BJ (cell line): ENCODE measurements at regions not wholly inside any gene's neighbourhood (a gene's known extent, or its start where the extent isn't known, plus 50 kb on each side); places are given as distances from the start of the nearest gene placed in this dataset.

ENCODE experiments used
- CTCF ChIA-PET: fragments of 350-600 bp; formaldehyde crosslinking; extraction: SDS; loops from one replicate; lab custom pipeline; 2021; ENCODE audit warnings: antibody characterized with exemption, inconsistent platforms; lab: Yijun Ruan, JAX
- POLR2A ChIA-PET: fragments of 300-600 bp; sonication (Branson Sonifier 250); formaldehyde crosslinking; extraction: SDS; loops from one replicate; lab custom pipeline; 2021; ENCODE audit warnings: antibody characterized with exemption; lab: Charles Lee
- DNase-seq: peaks from one replicate; pipeline ENCODE4 v3.0.0-alpha.2; 2011; ENCODE audit warnings: low read depth
- H3K27me3 ChIP-seq: 2 replicates; pipeline ENCODE4 v1.6.0; 2011; ENCODE audit warnings: low read length; ENCODE audit not compliant: control insufficient read depth, insufficient read depth
- H3K36me3 ChIP-seq: 2 replicates; pipeline ENCODE4 v1.5.1; 2011; ENCODE audit warnings: low read length; ENCODE audit not compliant: control insufficient read depth, insufficient read depth
- H3K4me3 ChIP-seq: 2 replicates; pipeline ENCODE4 v1.5.1; 2011; ENCODE audit warnings: low read depth, mild to moderate bottlenecking, control low read depth, low read length
- TF ChIP-seq, protein P1 (sequence below): IDR thresholded peaks from 2 replicates; pipeline ENCODE4 v1.5.1; 2011; ENCODE audit warnings: low read depth, mild to moderate bottlenecking, control low read depth, inconsistent platforms, low read length, moderate library complexity; ENCODE audit not compliant: insufficient read depth

DNA sequence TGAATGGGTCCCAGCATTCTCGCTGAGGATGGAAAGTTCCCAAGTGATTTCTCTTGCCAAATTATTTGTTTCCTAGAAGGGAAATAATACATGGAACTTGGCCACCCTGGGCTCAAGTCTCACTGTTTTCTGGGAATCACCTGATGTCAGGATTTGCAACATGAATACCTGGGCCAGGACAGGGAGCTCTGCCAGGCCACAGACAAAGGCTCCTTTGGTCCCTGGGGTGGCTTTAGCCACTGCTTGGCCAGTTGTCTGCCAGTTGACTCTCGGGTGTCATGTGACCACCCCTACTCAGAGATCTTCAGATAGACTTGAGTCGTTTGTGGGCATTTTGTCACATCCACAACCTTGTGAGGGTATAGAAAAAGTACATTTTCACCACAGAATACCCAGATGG lies 258.0 kb upstream of the HABP2 start:
- Histone ChIP-seq H3K4me3 (no peak overlapping the region), H3K27me3 (no peaks in the 10 kb centered on the region), H3K36me3 (no peaks in the 10 kb centered on the region)
- ChIA-PET POLR2A (no interaction called here), CTCF (interaction anchor here (0.6 to 2.0 kb wide), 2 partner anchors 10 to 812 kb away, joined by 3 to 5 read pairs; no protein-coding TSS in a partner anchor)
- DNase-seq, result no peak
- TF ChIP-seq, protein P1, sequence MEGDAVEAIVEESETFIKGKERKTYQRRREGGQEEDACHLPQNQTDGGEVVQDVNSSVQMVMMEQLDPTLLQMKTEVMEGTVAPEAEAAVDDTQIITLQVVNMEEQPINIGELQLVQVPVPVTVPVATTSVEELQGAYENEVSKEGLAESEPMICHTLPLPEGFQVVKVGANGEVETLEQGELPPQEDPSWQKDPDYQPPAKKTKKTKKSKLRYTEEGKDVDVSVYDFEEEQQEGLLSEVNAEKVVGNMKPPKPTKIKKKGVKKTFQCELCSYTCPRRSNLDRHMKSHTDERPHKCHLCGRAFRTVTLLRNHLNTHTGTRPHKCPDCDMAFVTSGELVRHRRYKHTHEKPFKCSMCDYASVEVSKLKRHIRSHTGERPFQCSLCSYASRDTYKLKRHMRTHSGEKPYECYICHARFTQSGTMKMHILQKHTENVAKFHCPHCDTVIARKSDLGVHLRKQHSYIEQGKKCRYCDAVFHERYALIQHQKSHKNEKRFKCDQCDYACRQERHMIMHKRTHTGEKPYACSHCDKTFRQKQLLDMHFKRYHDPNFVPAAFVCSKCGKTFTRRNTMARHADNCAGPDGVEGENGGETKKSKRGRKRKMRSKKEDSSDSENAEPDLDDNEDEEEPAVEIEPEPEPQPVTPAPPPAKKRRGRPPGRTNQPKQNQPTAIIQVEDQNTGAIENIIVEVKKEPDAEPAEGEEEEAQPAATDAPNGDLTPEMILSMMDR, result no peak

DNA sequence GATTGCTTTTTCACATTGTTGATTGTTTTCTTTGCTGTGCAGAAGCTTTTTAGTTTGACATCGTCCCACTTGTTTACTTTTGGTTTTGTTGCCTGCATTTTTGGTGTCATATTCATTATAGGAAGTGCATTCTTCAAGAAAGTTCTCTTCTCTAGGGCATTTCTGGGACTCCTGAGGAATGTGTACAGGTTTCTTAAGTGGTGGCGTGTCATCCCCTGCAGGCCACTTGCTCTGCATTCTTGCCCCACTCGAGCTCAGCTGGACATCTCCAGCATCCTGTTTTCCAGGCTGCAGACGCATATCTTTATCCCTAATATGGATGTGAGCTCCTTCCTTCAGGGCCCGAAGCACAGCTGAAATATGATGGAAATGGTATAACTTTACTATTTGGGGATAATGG lies 255.6 kb upstream of the HABP2 start:
- POLR2A ChIA-PET, result interaction anchor here (0.6 kb wide), 1 partner anchor 32 kb away, joined by 3 read pairs; no protein-coding TSS in a partner anchor
- CTCF ChIA-PET, result no interaction called here

DNA sequence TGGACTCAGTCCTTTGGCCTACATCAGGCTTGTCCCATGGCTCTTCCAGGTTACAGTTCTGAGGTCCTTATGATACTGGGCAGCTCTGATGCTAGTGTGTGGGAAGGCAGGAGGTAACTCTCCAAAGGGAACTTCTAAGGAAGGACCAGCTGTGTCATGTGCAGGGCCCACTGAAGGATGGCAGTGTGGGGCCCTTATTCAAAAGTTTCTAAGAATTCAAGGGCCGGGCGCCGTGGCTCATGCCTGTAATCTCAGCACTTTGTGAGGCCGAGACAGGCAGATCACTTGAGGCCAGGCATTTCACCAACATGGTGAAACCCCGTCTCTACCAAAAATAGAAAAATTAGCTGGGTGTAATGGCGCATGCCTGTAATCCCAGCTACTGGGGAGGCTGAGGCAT lies 254.2 kb upstream of the HABP2 start:
- CTCF ChIA-PET, result no interaction called here
- TF ChIP-seq, protein P1, result no peak
- DNase-seq, result no peak
- POLR2A ChIA-PET, result no interaction called here
- Histone ChIP-seq H3K36me3 (no peaks in the 10 kb centered on the region), H3K4me3 (no peak overlapping the region), H3K27me3 (no peaks in the 10 kb centered on the region; the same call in 1 of the 2 replicates)

More for the DNA sequence above, 255.6 kb upstream of the HABP2 start:
- TF ChIP-seq, protein P1, result peak; percentile 37
- Histone ChIP-seq H3K36me3 (no peaks in the 10 kb centered on the region), H3K27me3 (no peaks in the 10 kb centered on the region), H3K4me3 (no peak overlapping the region)
- DNase-seq, result peak; percentile 41

DNA sequence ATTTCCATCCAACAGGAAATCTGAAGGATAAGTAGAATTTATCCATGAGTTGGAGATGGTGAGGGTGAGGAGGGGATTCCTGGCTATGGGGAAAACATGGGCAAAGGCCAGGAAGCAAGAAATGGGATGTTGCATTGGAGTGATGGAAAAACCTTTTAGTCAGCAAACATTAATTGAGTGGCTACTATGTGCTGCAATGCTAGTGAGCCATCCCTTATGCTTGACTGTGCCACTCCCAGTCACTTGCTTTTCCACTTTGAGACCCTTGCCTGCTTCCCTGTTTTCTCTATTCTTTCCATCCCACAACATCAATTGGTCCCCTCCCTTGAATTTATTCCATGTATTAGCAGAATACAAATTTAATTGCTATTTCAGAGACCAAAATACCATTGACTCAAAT lies 252.7 kb upstream of the HABP2 start:
- CTCF ChIA-PET, result interaction anchor here (1.5 kb wide), 1 partner anchor 12 kb away, joined by 4 read pairs; no protein-coding TSS in a partner anchor
- TF ChIP-seq, protein P1, result no peak
- POLR2A ChIA-PET, result no interaction called here
- Histone ChIP-seq H3K36me3 (no peaks in the 10 kb centered on the region), H3K27me3 (no peaks in the 10 kb centered on the region; the same call in 1 of the 2 replicates), H3K4me3 (no peak overlapping the region)
- DNase-seq, result no peak

DNA sequence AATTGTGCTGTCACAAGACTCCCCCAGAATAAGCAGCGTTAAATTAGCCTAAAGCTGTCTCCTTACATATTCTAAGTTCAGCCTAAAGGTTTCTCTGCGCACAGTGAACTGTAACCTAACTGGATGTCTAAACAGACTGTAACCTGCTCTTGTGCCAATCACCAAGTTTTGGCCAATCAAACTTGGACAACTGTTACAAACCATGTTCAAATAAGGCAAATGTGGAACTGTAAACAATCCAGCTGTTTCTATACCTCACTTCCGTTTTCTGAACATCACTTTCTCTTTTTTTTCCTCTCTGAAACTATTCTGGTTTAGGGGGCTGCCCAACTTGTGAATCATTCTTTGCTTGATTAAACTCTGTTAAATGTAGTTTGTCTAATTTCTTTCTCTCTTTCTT lies 252.2 kb upstream of the HABP2 start:
- no peaks in the 10 kb centered on the region for H3K36me3 ChIP-seq
- no peaks in the 10 kb centered on the region; the same call in 1 of the 2 replicates for H3K27me3 ChIP-seq
- H3K4me3 ChIP-seq, result no peak overlapping the region
- ChIA-PET CTCF (interaction anchor here (1.5 kb wide), 1 partner anchor 11 kb away, joined by 4 read pairs; no protein-coding TSS in a partner anchor), POLR2A (no interaction called here)
- no peak for DNase-seq
- TF ChIP-seq, protein P1, result no peak
